Stimulated activated CD4-positive, alpha-beta T cell treated with anti-CD3 and anti-CD28 coated beads, Interleukin-15, amount 100 ng/mL, for 24 hours (primary cell): ENCODE measurements at regions not wholly inside any gene's neighbourhood (a gene's known extent, or its start where the extent isn't known, plus 50 kb on each side); places are given as distances from the start of the nearest gene placed in this dataset.
"Not testable (repeated sequence)": the region's sequence is repeated elsewhere in the genome, so short reads cannot be mapped to it uniquely, and the experiment has no call there.

Experiments used
- DNase-seq: peaks from one replicate; pipeline ENCODE4 v3.0.0-alpha.2; 2020

- DNase-seq = no peak
These were observed 335.7 kb upstream of the SNX7 start for GRCh38 chr1:98325646-98326440.

DNA sequence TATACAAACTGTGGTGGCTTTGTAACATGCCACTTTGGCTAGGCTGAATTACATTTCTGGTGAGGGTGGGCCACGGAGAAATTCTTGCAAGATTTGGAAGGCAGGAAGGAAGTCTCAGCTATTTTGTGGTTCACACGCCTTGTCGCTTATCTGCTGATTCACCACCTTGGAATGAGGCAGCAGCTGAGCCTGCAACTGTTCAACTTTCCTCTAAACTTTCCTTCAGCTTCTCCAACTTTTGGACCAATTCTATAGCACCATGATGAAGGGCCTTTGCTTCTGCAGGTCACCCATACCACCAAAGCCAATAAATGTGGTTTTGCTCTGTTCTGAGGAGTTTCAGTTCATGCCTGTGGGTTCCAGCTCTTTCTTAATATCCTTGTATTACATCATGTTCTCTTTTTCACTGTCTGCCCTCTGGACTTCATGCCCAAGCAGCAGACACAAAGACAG is 337.6 kb upstream of the SNX7 start:
- no peak for DNase-seq

DNA sequence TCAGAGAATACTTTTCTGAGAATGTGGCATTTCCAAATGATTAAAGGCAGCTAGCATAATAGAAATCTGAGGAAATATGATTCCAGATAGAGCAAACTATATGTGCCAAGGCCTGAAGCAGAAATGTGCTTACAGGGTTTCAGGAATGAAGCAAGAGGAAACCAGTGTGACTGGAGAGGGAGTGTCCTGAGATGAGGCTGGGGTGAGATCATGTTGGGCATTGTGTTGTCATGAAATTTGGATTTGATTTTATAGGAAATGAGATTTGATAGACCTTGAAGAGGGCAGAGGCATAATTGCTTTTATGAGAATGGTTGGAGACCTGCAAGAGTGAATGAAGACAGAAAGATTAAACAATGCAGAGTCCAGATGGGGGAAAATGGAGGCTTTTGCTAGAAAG is 338.1 kb upstream of the SNX7 start:
- no peak for DNase-seq

DNA sequence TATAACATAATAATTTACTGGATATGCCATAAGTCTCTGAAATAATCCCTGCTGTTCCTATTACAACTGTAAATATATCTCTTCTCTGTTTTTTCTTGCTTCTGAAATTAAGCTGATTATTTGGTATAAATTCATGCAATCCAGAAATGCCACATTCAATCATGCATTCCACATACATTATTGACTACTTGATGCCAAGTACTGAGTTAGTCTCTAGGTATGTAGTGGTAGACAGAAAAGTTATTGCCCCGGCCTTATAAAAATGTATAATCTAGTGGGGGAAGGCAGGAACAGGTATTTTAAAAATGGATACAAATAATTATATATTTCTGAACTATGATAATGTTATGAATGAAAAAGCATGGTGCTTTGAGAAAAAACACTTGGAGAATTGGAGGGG is 338.6 kb upstream of the SNX7 start:
- no peak for DNase-seq

GRCh38 chr1:98322086-98322485 is 339.4 kb upstream of the SNX7 start:
- no peak for DNase-seq

DNA sequence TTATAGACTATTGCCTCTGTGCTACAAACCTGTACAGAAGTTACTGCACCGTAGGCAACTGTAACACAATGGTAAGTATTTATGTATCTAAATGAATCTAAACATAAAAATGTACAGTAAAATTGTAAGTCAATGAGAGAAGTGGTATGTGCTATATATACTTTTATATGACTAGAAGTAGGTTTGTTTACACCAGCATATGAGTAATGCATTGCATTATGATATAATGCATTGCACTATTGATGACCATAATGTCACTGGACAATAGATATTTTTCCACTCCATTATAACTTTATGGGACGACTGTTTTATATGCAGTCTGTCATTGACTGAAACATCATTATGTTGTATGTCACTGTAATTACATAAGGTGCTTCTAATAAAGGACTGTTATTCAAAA is 340.3 kb upstream of the SNX7 start:
- no peak for DNase-seq

GRCh38 chr1:98316286-98316905 is 345.1 kb upstream of the SNX7 start:
- DNase-seq = no peak

- no peak for DNase-seq
These were observed 346.2 kb upstream of the SNX7 start for GRCh38 chr1:98315309-98315708.

GRCh38 chr1:98314601-98315000 is 346.9 kb upstream of the SNX7 start:
- no peak for DNase-seq

DNA sequence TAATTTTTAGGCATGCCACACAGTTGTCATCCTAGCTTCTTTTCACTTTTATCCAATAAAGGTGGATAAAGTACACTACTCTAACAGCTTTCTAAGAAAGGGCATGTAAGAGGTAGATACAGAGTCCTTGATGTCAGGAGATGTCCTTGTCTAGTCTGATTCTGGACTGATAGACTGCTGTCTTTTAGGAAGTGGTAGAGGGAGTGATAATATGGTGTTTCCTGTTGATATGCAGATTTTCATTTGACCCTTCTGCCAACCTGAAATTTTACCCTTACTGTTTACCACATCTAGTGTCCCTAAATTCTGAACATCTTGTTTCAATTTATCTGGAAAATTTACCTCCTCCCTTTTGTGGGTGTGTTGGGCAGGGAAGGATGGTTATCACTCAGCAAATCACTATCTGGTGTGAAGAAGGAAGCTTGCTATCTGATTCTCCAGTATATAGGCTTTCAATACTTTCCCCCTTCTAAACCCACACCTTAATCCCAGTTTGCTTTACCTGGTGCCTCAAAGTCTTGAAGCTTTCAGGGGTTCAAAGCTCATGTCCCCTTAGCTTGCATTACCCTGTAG is 354.9 kb upstream of the SNX7 start:
- DNase-seq = no peak

- no peak for DNase-seq
These were observed 356.2 kb upstream of the SNX7 start for GRCh38 chr1:98305362-98305761.

GRCh38 chr1:98304888-98305287 is 356.6 kb upstream of the SNX7 start:
- no peak for DNase-seq

DNA sequence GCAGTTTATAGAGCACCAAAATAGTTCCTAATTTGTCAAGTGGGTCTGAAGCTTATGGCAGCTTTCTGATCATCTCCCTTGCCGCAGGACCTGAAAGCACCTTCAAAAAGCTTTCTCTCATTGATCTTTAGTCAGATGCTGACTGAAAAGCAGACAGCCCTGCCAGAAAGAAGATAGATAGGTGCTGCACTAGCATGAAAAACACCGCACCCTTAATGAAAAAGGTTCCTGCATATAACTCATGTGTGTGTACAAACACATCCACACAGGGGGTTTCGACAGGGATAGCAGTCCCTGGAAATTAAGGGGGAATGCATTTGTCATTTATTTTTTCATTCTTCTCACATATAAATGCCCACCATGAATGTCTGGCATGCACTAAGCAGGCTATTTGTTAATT is 361.7 kb upstream of the SNX7 start:
- no peak for DNase-seq

- DNase-seq = no peak
These were observed 362.2 kb upstream of the SNX7 start for GRCh38 chr1:98299313-98299712.

DNA sequence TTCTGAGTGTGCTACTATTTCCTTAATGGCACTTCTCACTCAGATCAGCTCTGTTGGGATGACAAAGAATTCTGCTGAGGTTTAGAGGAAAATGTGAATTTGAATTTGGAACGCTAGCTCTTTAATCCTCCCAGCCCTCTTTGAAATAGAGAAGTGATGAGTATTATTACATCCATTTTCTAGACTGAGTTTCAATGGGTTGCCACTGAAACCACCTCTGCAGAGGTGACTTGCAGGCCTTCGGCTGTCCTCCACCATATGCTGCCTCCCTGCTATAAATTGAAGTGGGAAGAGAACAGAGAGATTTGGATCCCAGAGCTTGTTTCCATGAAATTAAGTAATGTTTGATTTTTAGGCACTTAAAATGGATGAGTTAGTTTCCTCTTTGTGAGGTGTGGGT is 363.2 kb upstream of the SNX7 start:
- DNase-seq = no peak

DNA sequence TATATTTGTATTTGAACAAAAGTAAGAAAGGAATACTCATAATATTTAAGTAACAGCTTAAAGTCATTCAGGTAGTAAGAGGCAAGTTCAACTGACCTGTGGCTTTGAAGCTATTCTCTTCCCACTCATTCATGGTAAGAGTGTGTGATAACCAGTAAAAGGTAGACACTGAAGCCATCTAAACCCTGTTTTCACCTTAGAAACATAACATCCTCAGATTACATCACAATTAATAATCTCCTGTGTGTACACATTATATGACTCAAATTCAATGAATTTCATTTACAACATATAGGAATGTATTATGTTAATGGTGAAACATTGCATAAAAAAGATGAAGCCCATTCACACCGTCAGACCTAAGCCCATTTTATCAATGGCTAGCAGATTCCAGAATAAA is 364.8 kb upstream of the SNX7 start:
- no peak for DNase-seq

- no peak for DNase-seq
These were observed 367.4 kb upstream of the SNX7 start for GRCh38 chr1:98294127-98294526.

- no peak for DNase-seq
These were observed 368.5 kb upstream of the SNX7 start for GRCh38 chr1:98292994-98293393.

GRCh38 chr1:98289311-98289710 is 368.5 kb upstream of the DPYD start:
- no peak for DNase-seq

GRCh38 chr1:98288494-98288893 is 367.7 kb upstream of the DPYD start:
- no peak for DNase-seq

- no peak for DNase-seq
These were observed 366.8 kb upstream of the DPYD start for GRCh38 chr1:98287626-98288025.

DNA sequence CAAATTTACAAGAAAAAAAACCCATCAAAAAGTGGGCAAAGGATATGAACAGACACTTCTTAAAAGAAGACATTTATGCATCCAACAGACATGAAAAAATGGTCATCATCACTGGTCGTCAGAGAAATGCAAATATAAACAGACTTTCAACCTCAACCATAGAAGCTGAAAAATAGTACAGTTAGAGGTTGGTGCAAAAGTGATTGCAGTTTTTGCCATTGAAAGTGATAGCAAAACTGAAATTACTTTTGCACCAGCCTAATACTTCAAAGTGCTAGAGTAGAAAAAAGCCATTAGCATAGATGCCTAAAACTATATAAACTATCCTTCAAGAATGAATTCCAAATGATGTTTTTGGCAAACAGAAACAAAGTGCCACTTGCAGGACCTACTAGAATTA is 365.8 kb upstream of the DPYD start:
- DNase-seq = no peak

DNA sequence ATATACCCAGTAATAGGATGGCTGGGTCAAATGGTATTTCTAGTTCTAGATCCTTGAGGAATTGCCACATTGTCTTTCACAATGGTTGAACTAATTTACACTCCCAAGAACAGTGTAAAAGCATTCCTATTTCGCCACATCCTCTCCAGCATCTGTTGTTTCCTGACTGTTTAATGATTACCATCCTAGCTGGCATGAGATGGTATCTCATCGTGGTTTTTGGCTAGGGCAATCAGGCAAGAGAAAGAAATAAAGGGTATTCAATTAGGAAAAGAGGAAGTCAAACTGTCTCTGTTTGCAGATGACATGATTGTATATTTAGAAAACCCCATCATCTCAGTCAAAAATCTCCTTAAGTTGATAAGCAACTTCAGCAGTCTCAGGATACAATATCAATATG is 364.5 kb upstream of the DPYD start:
- not testable (repeated sequence) for DNase-seq

DNA sequence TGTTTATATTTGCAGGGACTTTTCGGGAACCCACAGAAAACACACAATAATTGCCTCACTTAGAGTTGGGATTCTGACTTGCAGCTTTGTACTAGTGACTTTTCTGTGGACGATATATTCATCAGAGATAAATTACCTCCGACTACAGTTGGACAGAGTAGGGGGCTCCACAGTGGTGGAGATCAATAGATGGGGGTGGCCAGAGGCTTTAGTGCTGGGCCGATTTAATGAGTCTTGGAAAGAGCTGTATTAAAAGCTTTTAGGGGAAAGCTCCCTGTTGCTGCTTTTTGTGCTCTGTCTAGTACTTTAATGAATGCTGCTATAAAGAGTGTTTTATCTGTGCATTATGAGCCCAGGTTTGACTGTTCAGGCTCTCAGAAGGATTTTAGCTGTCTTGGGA is 359.2 kb upstream of the DPYD start:
- no peak for DNase-seq
